ENCODE measurements at regions not wholly inside any gene's neighbourhood (a gene's known extent, or its start where the extent isn't known, plus 50 kb on each side); places are given as distances from the start of the nearest gene placed in this dataset.
"Not testable (repeated sequence)": the region's sequence is repeated elsewhere in the genome, so short reads cannot be mapped to it uniquely, and the experiment has no call there.

DNA sequence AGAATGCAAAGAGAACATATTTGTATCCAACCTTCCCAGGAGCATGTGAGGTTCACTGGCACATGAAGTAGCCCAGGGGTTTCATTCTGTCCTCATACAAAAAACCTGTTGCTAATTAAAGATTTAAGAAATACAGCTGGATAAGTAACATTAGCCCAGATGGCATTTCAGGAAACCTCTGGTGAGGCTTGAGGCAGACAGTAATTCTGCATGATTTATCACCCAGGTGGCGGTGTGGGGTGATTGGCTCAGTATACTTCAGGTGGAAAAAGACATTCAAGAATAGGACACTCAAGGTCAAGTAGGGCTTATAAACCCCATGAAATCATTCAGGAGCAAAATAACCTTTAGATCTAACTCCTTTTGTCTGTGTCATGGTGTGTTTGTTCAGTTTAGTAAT lies 237.4 kb downstream of the RNF144A start:
- no peak for TF ChIP-seq CTCF (IDR thresholded peaks at IDR 0.05; ENCODE audit: unreplicated experiment in 3 of 3)
- H3K4me3 Mint-ChIP-seq = no peak overlapping the region
- H3K27ac Mint-ChIP-seq = no peak overlapping the region
- peaks cover 14% of the 10 kb centered on the region for H3K36me3 Mint-ChIP-seq (ENCODE audit: low read depth)
- H3K27me3 Mint-ChIP-seq (ENCODE audit: low read depth) = no peaks in the 10 kb centered on the region
- no peaks in the 10 kb centered on the region for H3K4me1 Mint-ChIP-seq
- H3K9me3 Mint-ChIP-seq = peaks cover 15% of the 10 kb centered on the region

DNA sequence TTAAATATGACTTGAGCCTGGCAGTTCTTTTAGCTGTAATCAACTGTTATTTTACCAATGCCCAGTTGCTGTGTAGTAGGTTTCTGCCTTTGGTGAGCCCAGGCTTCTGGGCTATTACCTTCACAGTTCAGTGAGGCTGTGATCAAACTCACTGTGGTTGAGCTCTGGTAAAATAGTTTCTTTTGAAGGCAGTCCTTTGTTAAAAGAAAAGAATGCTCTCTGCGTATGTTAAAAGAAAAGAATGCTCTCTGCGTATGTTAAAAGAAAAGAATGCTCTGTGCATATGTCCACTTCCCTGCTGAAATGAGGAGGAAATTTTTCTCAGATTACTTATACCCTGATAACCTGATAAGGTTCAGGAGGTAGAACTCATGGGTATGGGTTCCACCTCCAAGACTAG lies 244.3 kb downstream of the RNF144A start:
- no peaks in the 10 kb centered on the region for H3K36me3 Mint-ChIP-seq (ENCODE audit: low read depth)
- H3K27me3 Mint-ChIP-seq (ENCODE audit: low read depth) = no peaks in the 10 kb centered on the region
- no peak overlapping the region for H3K4me3 Mint-ChIP-seq
- H3K9me3 Mint-ChIP-seq = peaks cover 4% of the 10 kb centered on the region
- no peaks in the 10 kb centered on the region for H3K4me1 Mint-ChIP-seq
- TF ChIP-seq CTCF (IDR thresholded peaks at IDR 0.05; ENCODE audit: unreplicated experiment in 3 of 3) = no peak
- peak overlapping the region in 1 of 3 experiments; percentile 36 for H3K27ac Mint-ChIP-seq

GRCh38 chr2:7165736-7166135 lies 248.5 kb downstream of the RNF144A start:
- peaks cover 1% of the 10 kb centered on the region for H3K9me3 Mint-ChIP-seq
- H3K27me3 Mint-ChIP-seq (ENCODE audit: low read depth) = no peaks in the 10 kb centered on the region
- no peak overlapping the region for H3K4me3 Mint-ChIP-seq
- no peak for TF ChIP-seq CTCF (IDR thresholded peaks at IDR 0.05; ENCODE audit: unreplicated experiment in 3 of 3)
- H3K27ac Mint-ChIP-seq = no peak overlapping the region
- no peaks in the 10 kb centered on the region for H3K36me3 Mint-ChIP-seq (ENCODE audit: low read depth)
- H3K4me1 Mint-ChIP-seq = peaks cover 14% of the 10 kb centered on the region

DNA sequence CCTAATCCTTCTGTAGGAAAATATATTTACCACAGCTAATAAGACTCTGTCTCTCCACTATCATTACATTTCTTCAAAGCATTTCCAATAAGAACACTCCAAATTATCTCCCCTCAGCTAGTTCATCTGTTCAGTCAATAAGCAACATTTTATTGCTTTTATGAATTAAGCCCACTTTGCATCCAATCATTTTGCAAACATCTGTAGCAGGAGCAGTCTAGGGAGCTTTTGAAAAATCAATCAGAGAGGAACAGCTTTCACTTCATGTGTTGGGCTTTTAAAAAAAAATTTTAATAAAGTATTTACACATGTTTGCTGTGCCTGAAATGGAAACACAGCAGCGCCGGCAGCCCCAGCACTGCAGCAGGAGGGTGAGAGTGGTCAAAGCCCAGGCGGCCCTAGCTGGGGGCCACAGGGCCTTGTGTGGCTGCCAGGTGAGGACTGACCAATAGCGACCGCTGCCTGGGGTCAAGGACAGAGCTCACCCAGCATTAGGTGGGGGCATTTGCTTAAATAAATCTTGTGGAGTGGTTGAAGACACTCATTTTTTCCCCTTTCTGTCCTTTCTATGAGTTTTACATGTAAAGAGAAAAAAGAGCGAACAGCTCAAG lies 250.7 kb downstream of the RNF144A start:
- Mint-ChIP-seq H3K9me3 (no peaks in the 10 kb centered on the region), H3K27me3 (ENCODE audit: low read depth) (no peaks in the 10 kb centered on the region), H3K27ac (no peak overlapping the region), H3K36me3 (ENCODE audit: low read depth) (no peaks in the 10 kb centered on the region), H3K4me1 (peaks cover 20% of the 10 kb centered on the region), H3K4me3 (no peak overlapping the region)
- TF ChIP-seq CTCF (IDR thresholded peaks at IDR 0.05; ENCODE audit: unreplicated experiment in 3 of 3) = no peak

DNA sequence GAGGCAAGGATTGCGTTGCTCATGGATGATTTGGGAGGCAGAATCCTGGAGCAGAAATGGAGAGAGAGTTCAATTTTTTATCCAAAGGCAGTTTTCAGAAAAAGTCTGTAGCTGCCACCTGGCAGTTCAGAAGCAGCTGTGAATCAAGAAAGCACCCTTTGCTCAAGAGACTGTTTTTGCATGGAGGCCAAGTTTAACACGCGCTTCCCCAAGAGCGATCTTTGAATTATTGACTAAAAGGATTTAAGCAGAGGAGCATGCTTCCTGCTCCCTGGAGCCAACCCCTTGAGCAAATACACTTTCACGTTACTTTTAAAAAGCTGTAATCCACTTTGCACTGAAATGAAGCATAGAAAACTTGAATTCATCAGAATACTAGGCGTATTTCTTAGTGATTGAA lies 252.4 kb downstream of the RNF144A start:
- Mint-ChIP-seq H3K4me1 (peaks cover 20% of the 10 kb centered on the region), H3K27ac (no peak overlapping the region), H3K4me3 (no peak overlapping the region), H3K27me3 (ENCODE audit: low read depth) (no peaks in the 10 kb centered on the region), H3K9me3 (no peaks in the 10 kb centered on the region), H3K36me3 (ENCODE audit: low read depth) (no peaks in the 10 kb centered on the region)
- TF ChIP-seq CTCF (IDR thresholded peaks at IDR 0.05; ENCODE audit: unreplicated experiment in 3 of 3) = no peak

GRCh38 chr2:7178996-7179395 lies 261.8 kb downstream of the RNF144A start:
- H3K27ac Mint-ChIP-seq; H3K36me3 Mint-ChIP-seq (ENCODE audit: low read depth); H3K27me3 Mint-ChIP-seq (ENCODE audit: low read depth); H3K9me3 Mint-ChIP-seq; H3K4me3 Mint-ChIP-seq: not testable (repeated sequence)
- H3K4me1 Mint-ChIP-seq = peaks cover 12% of the 10 kb centered on the region

Data from nephron (organoid).